HG03103 (cell line): ENCODE measurements at regions not wholly inside any gene's neighbourhood (a gene's known extent, or its start where the extent isn't known, plus 50 kb on each side); places are given as distances from the start of the nearest gene placed in this dataset.
"Not testable (repeated sequence)": the region's sequence is repeated elsewhere in the genome, so short reads cannot be mapped to it uniquely, and the experiment has no call there.

ENCODE experiments used
- ATAC-seq: cut with Tn5 transposase; IDR thresholded peaks from one replicate; pipeline ENCODE4 v1.9.1; 2021; ENCODE audit warnings: low read depth; ENCODE audit not compliant: unreplicated experiment

DNA sequence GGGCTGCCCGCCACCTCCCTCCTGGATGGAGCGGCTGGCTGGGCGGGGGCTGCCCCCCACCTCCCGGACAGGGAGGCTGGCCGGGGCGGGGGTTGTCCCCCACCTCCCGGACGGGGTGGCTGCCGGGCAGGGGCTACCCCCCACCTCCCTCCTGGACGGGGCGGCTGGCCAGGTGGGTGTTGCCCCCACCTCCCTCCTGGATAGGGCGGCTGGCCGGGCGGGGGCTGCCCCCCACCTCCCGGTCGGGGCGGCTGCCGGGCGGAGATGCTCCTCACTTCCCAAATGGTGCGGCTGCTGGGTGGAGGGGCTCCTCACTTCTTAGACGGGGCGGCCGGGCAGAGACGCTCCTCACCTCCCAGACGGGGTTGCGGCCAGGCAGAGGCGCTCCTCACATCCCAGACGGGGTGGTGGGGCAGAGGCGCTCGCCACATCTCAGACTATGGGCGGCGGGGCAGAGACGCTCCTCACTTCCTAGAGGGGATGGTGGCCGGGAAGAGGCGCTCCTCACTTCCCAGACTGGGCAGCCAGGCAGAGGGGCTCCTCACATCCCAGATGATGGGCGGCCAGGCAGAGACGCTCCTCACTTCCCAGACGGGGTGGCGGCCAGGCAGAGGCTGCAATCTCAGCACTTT is 153.9 kb upstream of the OR4C13 start:
- not testable (repeated sequence) for ATAC-seq

- not testable (repeated sequence) for ATAC-seq
Observed at GRCh38 chr11:49817705-49818430, 134.3 kb upstream of the OR4C13 start.

DNA sequence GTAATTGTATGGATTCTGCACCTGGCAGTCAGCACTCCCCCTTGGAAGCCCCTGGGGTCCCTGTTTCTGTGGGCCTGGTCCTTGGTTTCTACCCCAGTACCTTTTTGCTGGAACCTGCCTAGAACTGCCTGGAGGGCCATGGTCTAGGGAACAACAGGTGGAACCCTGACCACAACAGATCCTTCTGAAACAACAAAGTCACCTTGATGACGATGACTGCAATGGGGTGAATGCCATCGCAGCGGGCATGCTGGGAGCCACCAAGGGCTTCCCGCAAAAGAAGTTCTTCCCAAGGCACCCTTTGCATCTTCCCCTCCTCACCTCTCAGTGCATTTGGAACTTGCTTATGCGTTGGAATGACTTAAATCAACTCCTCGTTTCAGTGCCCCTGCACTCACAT is 129.0 kb upstream of the OR4C13 start:
- ATAC-seq = not testable (repeated sequence)

DNA sequence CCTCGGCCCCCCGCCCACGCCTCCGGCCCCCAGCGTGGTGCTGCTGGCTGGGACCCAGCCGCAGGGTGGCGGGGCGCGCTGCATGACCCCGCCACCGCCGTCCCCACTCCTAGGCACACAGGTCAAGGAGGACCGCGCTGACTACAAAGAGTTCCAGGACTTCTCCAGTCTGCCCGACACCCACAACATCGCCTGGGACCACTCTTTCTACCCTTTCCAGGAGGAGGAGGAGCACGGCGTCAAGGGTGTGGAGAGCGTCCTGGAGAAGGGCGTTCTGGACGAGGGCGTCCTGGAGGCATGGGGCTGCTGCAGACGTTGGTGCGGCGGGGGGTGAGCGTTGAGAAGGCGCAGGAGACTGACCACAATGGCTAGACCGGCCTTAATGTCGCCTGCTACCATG is 101.7 kb upstream of the OR4C13 start:
- ATAC-seq = not testable (repeated sequence)

- no peak for ATAC-seq
Observed at GRCh38 chr11:49851511-49851910, 100.7 kb upstream of the OR4C13 start.

GRCh38 chr11:49851971-49852389 is 100.2 kb upstream of the OR4C13 start:
- no peak for ATAC-seq

- ATAC-seq = not testable (repeated sequence)
Observed at GRCh38 chr11:49888875-49889274, 63.3 kb upstream of the OR4C13 start.

- ATAC-seq = not testable (repeated sequence)
Observed at GRCh38 chr11:49891910-49892671, 60.1 kb upstream of the OR4C13 start.

GRCh38 chr11:49893442-49893841 is 58.7 kb upstream of the OR4C13 start:
- ATAC-seq = not testable (repeated sequence)
